Activated CD4-positive, CD25-positive, alpha-beta regulatory T cell treated with anti-CD3 and anti-CD28 coated beads, Interleukin-2, amount 50 U/mL, for 24 hours (primary cell): ENCODE measurements at regions not wholly inside any gene's neighbourhood (a gene's known extent, or its start where the extent isn't known, plus 50 kb on each side); places are given as distances from the start of the nearest gene placed in this dataset.
"Not testable (repeated sequence)": the region's sequence is repeated elsewhere in the genome, so short reads cannot be mapped to it uniquely, and the experiment has no call there.

Experiments
- ATAC-seq, 2 donors: fragments of 150-1000 bp; cut with Tn5 transposase; one replicate each; pipeline ENCODE4 v1.10.0; 2021; ENCODE audit warnings: mild to moderate bottlenecking in 1 of 2, moderate library complexity in 1 of 2

- ATAC-seq = no peak
These were observed 425.9 kb downstream of the EPHA3 start for GRCh38 chr3:89533275-89533674.

GRCh38 chr3:89554587-89554986 lies 447.2 kb downstream of the EPHA3 start:
- not testable (repeated sequence) for ATAC-seq

- ATAC-seq = no peak
These were observed 451.3 kb downstream of the EPHA3 start for GRCh38 chr3:89558711-89559110.

GRCh38 chr3:89560568-89560967 lies 453.1 kb downstream of the EPHA3 start:
- no peak for ATAC-seq

- no peak for ATAC-seq
These were observed 455.0 kb downstream of the EPHA3 start for GRCh38 chr3:89562373-89562772.

GRCh38 chr3:89565098-89565497 lies 457.7 kb downstream of the EPHA3 start:
- ATAC-seq = no peak

- no peak for ATAC-seq
These were observed 463.0 kb downstream of the EPHA3 start for GRCh38 chr3:89570465-89570864.

GRCh38 chr3:89571298-89571697 lies 463.9 kb downstream of the EPHA3 start:
- ATAC-seq = no peak

- ATAC-seq = no peak
These were observed 464.3 kb downstream of the EPHA3 start for GRCh38 chr3:89571707-89572106.

- ATAC-seq = no peak
These were observed 464.8 kb downstream of the EPHA3 start for GRCh38 chr3:89572261-89572660.

- ATAC-seq = no peak
These were observed 469.0 kb downstream of the EPHA3 start for GRCh38 chr3:89576417-89576816.

- ATAC-seq = no peak
These were observed 470.5 kb downstream of the EPHA3 start for GRCh38 chr3:89577637-89578530.

GRCh38 chr3:89580859-89581258 lies 473.4 kb downstream of the EPHA3 start:
- ATAC-seq = no peak

- ATAC-seq = no peak
These were observed 477.0 kb downstream of the EPHA3 start for GRCh38 chr3:89584398-89584797.

- ATAC-seq = no peak
These were observed 478.8 kb downstream of the EPHA3 start for GRCh38 chr3:89586256-89586655.

- ATAC-seq = no peak
These were observed 479.3 kb downstream of the EPHA3 start for GRCh38 chr3:89586676-89587075.

GRCh38 chr3:89606151-89606550 lies 498.7 kb downstream of the EPHA3 start:
- no peak for ATAC-seq

GRCh38 chr3:89612027-89612426 lies 504.6 kb downstream of the EPHA3 start:
- no peak for ATAC-seq

- ATAC-seq = no peak
These were observed 505.8 kb downstream of the EPHA3 start for GRCh38 chr3:89613241-89613640.

- ATAC-seq = no peak
These were observed 510.3 kb downstream of the EPHA3 start for GRCh38 chr3:89617706-89618105.

- no peak for ATAC-seq
These were observed 511.8 kb downstream of the EPHA3 start for GRCh38 chr3:89619263-89619662.

- ATAC-seq = no peak
These were observed 514.8 kb downstream of the EPHA3 start for GRCh38 chr3:89622063-89622700.

- ATAC-seq = no peak
These were observed 517.1 kb downstream of the EPHA3 start for GRCh38 chr3:89624494-89624893.

- no peak for ATAC-seq
These were observed 518.5 kb downstream of the EPHA3 start for GRCh38 chr3:89625945-89626344.
